Neural crest cell (in vitro differentiated cells): ENCODE measurements at regions not wholly inside any gene's neighbourhood (a gene's known extent, or its start where the extent isn't known, plus 50 kb on each side); places are given as distances from the start of the nearest gene placed in this dataset.

ENCODE experiments used
- DNase-seq: peaks from one replicate; pipeline ENCODE4 v3.0.0; 2021; ENCODE audit warnings: low read depth, mixed read lengths, low spot score
- H3K27ac Mint-ChIP-seq: one replicate; pipeline ENCODE4 v1.8.0; 2021; ENCODE audit warnings: mild to moderate bottlenecking, mixed read lengths; ENCODE audit not compliant: unreplicated experiment
- H3K27me3 Mint-ChIP-seq: 2 replicates; pipeline ENCODE4 v1.8.0; 2021; ENCODE audit warnings: low read depth, mild to moderate bottlenecking, mixed read lengths
- H3K36me3 Mint-ChIP-seq: 2 replicates; pipeline ENCODE4 v1.8.0; 2021; ENCODE audit warnings: low read depth, mild to moderate bottlenecking, mixed read lengths
- H3K4me1 Mint-ChIP-seq: 2 replicates; pipeline ENCODE4 v1.8.0; 2021; ENCODE audit warnings: mixed read lengths
- H3K4me3 Mint-ChIP-seq: one replicate; pipeline ENCODE4 v1.8.0; 2021; ENCODE audit warnings: mild to moderate bottlenecking, mixed read lengths
- H3K9me3 Mint-ChIP-seq: 2 replicates; pipeline ENCODE4 v1.8.0; 2021; ENCODE audit warnings: mixed read lengths
- CTCF ChIP-seq: fragments of 200-600 bp; sonication (generic); conservative IDR thresholded peaks from 2 replicates; pipeline ENCODE4 v1.5.0; 2021; ENCODE audit warnings: antibody characterized with exemption, mild to moderate bottlenecking

- Mint-ChIP-seq H3K4me1 (no peaks in the 10 kb centered on the region), H3K36me3 (no peaks in the 10 kb centered on the region), H3K4me3 (no peak overlapping the region), H3K9me3 (no peaks in the 10 kb centered on the region), H3K27me3 (peaks cover 2% of the 10 kb centered on the region), H3K27ac (no peak overlapping the region)
- no peak for DNase-seq
- TF ChIP-seq CTCF = no peak
Measured at GRCh38 chr11:11774928-11775327, 66.8 kb upstream of the USP47 start.

GRCh38 chr11:11772865-11773515, 68.8 kb upstream of the USP47 start:
- no peak overlapping the region for H3K27ac Mint-ChIP-seq
- no peak for DNase-seq
- no peak for TF ChIP-seq CTCF
- H3K27me3 Mint-ChIP-seq = peaks cover 4% of the 10 kb centered on the region
- H3K4me3 Mint-ChIP-seq = no peak overlapping the region
- H3K4me1 Mint-ChIP-seq = no peaks in the 10 kb centered on the region
- no peaks in the 10 kb centered on the region for H3K9me3 Mint-ChIP-seq
- H3K36me3 Mint-ChIP-seq = no peaks in the 10 kb centered on the region

- Mint-ChIP-seq H3K9me3 (peaks cover 2% of the 10 kb centered on the region), H3K27ac (no peak overlapping the region), H3K36me3 (no peaks in the 10 kb centered on the region), H3K4me1 (no peaks in the 10 kb centered on the region), H3K4me3 (no peak overlapping the region), H3K27me3 (peaks cover 7% of the 10 kb centered on the region)
- no peak for TF ChIP-seq CTCF
- DNase-seq = no peak
Measured at GRCh38 chr11:11770921-11771486, 70.8 kb upstream of the USP47 start.

GRCh38 chr11:11770296-11770695, 71.5 kb upstream of the USP47 start:
- no peaks in the 10 kb centered on the region for H3K4me1 Mint-ChIP-seq
- H3K4me3 Mint-ChIP-seq = no peak overlapping the region
- peaks cover 7% of the 10 kb centered on the region for H3K27me3 Mint-ChIP-seq
- no peak for TF ChIP-seq CTCF
- H3K27ac Mint-ChIP-seq = no peak overlapping the region
- DNase-seq = no peak
- no peaks in the 10 kb centered on the region for H3K36me3 Mint-ChIP-seq
- H3K9me3 Mint-ChIP-seq = peaks cover 2% of the 10 kb centered on the region

GRCh38 chr11:11769782-11770181, 72.0 kb upstream of the USP47 start:
- peaks cover 2% of the 10 kb centered on the region for H3K9me3 Mint-ChIP-seq
- H3K27me3 Mint-ChIP-seq = peaks cover 7% of the 10 kb centered on the region
- H3K4me3 Mint-ChIP-seq = no peak overlapping the region
- no peaks in the 10 kb centered on the region for H3K4me1 Mint-ChIP-seq
- no peak overlapping the region for H3K27ac Mint-ChIP-seq
- no peaks in the 10 kb centered on the region for H3K36me3 Mint-ChIP-seq
- DNase-seq = no peak
- TF ChIP-seq CTCF = no peak
